ENCODE measurements at regions not wholly inside any gene's neighbourhood (a gene's known extent, or its start where the extent isn't known, plus 50 kb on each side); places are given as distances from the start of the nearest gene placed in this dataset.

DNA sequence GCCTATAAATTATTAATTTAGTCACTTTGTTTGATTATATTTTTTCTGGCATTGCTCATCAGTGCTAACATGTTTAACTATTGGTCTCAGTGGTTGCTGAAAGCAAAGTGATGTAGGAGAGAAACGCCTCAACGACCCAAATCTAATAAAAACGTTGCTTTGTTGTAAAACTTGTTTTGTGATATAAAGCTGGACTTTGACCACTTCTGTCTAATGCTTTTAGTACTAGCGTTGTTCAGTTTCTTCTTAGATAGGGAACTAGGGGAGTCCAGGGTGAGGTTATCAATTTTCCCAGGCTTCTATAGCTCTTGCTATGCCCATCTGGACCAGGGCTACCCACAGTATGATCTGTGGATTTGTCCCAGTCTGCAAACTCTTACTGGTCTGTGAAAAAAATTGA is 80.6 kb upstream of the TBC1D5 start:
- TF ChIP-seq CTCF (optimal IDR thresholded peaks at IDR 0.05 in 1 of 3, IDR thresholded peaks at IDR 0.05 in 1 of 3, conservative IDR thresholded peaks at IDR 0.05 in 1 of 3; ENCODE audit: extremely low read depth in 1 of 3, insufficient read depth in 2 of 3, low read length in 3 of 3), result no peak
- TF ChIP-seq EZH2 (IDR thresholded peaks at IDR 0.05; ENCODE audit: low read length), result no peak
- Histone ChIP-seq H3K4me2 (ENCODE audit: control insufficient read depth, extremely low read depth, insufficient read depth, low read depth, low read length) (no peak overlapping the region), H3K79me2 (ENCODE audit: control insufficient read depth, insufficient read depth, low read length) (no peaks in the 10 kb centered on the region), H3K9ac (ENCODE audit: control insufficient read depth, extremely low read depth, insufficient read depth, low read length) (no peak overlapping the region), H3K4me3 (ENCODE audit: control insufficient read depth in 2 of 3, extremely low read depth in 1 of 3, insufficient read depth in 2 of 3, low read depth in 1 of 3, low read length in 3 of 3) (no peak overlapping the region), H3K9me1 (ENCODE audit: control insufficient read depth, extremely low read depth, insufficient read depth, low read length) (no peaks in the 10 kb centered on the region), H2AFZ (ENCODE audit: control insufficient read depth, low read length) (no peak overlapping the region), H4K20me1 (ENCODE audit: control insufficient read depth, extremely low read depth, insufficient read depth, low read length) (no peaks in the 10 kb centered on the region), H3K9me3 (ENCODE audit: control insufficient read depth, low read depth, low read length) (no peaks in the 10 kb centered on the region), H3K36me3 (ENCODE audit: control insufficient read depth in 2 of 2, extremely low read depth in 1 of 2, insufficient read depth in 2 of 2, low read length in 2 of 2) (no peaks in the 10 kb centered on the region), H3K27ac (ENCODE audit: control insufficient read depth, insufficient read depth, low read length) (no peak overlapping the region), H3K4me1 (ENCODE audit: control insufficient read depth, extremely low read depth, insufficient read depth, low read length) (no peaks in the 10 kb centered on the region), H3K27me3 (ENCODE audit: control insufficient read depth, extremely low read depth, insufficient read depth, low read length) (no peaks in the 10 kb centered on the region)
- DNase-seq (ENCODE audit: low read depth, low spot score) (no peak), FAIRE-seq (no peak)
- dilution Hi-C loops (cut with MboI; ENCODE audit: extremely low pct_ligation_motif_present, low sequenced_read_pairs), result no loop called here

GRCh38 chr3:17820704-17821103 is 78.3 kb upstream of the TBC1D5 start:
- H3K4me1 ChIP-seq (ENCODE audit: control insufficient read depth, extremely low read depth, insufficient read depth, low read length), result no peaks in the 10 kb centered on the region
- H2AFZ ChIP-seq (ENCODE audit: control insufficient read depth, low read length), result peak overlapping the region; percentile 27
- H3K27ac ChIP-seq (ENCODE audit: control insufficient read depth, insufficient read depth, low read length), result no peak overlapping the region
- H3K4me3 ChIP-seq (ENCODE audit: control insufficient read depth in 2 of 3, extremely low read depth in 1 of 3, insufficient read depth in 2 of 3, low read depth in 1 of 3, low read length in 3 of 3), result no peak overlapping the region
- H3K4me2 ChIP-seq (ENCODE audit: control insufficient read depth, extremely low read depth, insufficient read depth, low read depth, low read length), result no peak overlapping the region
- DNase-seq (ENCODE audit: low read depth, low spot score) (no peak), FAIRE-seq (no peak)
- no peaks in the 10 kb centered on the region for H3K27me3 ChIP-seq (ENCODE audit: control insufficient read depth, extremely low read depth, insufficient read depth, low read length)
- no peaks in the 10 kb centered on the region for H3K9me1 ChIP-seq (ENCODE audit: control insufficient read depth, extremely low read depth, insufficient read depth, low read length)
- no peaks in the 10 kb centered on the region for H3K36me3 ChIP-seq (ENCODE audit: control insufficient read depth in 2 of 2, extremely low read depth in 1 of 2, insufficient read depth in 2 of 2, low read length in 2 of 2)
- dilution Hi-C loops (cut with MboI; ENCODE audit: extremely low pct_ligation_motif_present, low sequenced_read_pairs), result no loop called here
- H3K9me3 ChIP-seq (ENCODE audit: control insufficient read depth, low read depth, low read length), result no peaks in the 10 kb centered on the region
- TF ChIP-seq CTCF (optimal IDR thresholded peaks at IDR 0.05 in 1 of 3, IDR thresholded peaks at IDR 0.05 in 1 of 3, conservative IDR thresholded peaks at IDR 0.05 in 1 of 3; ENCODE audit: extremely low read depth in 1 of 3, insufficient read depth in 2 of 3, low read length in 3 of 3) (no peak), EZH2 (IDR thresholded peaks at IDR 0.05; ENCODE audit: low read length) (no peak)
- no peak overlapping the region for H3K9ac ChIP-seq (ENCODE audit: control insufficient read depth, extremely low read depth, insufficient read depth, low read length)
- H3K79me2 ChIP-seq (ENCODE audit: control insufficient read depth, insufficient read depth, low read length), result no peaks in the 10 kb centered on the region
- no peaks in the 10 kb centered on the region for H4K20me1 ChIP-seq (ENCODE audit: control insufficient read depth, extremely low read depth, insufficient read depth, low read length)
